Body of pancreas (tissue), 4 donors: ENCODE measurements at regions not wholly inside any gene's neighbourhood (a gene's known extent, or its start where the extent isn't known, plus 50 kb on each side); places are given as distances from the start of the nearest gene placed in this dataset.

ENCODE experiments used
- ATAC-seq: fragments of 150-250 bp; one replicate; pipeline ENCODE4 v1.9.1; 2016
- DNase-seq, 4 donors: peaks; one replicate each; pipeline ENCODE4 v3.0.0-alpha.2; 2019
- H3K27ac ChIP-seq, 4 donors: fragments of 200-600 bp; sonication (generic); 1 replicate in 3 of 4; 2 replicates in 1 of 4; pipeline versions ENCODE4 v1.5.1 to v1.6.1; 2016 to 2019; ENCODE audit warnings: mild to moderate bottlenecking in 1 of 4, mixed read lengths in 1 of 4, moderate library complexity in 1 of 4
- H3K27me3 ChIP-seq, 2 donors: fragments of 200-600 bp; sonication (generic); one replicate each; pipeline ENCODE4 v1.6.0; 2016; ENCODE audit warnings: mild to moderate bottlenecking in 1 of 2
- H3K36me3 ChIP-seq, 2 donors: fragments of 200-600 bp; sonication (generic); replicated peaks in 1 of 2; 2 replicates each; pipeline ENCODE4 v1.5.1; 2016; ENCODE audit warnings: low read depth in 2 of 2; ENCODE audit not compliant: insufficient read depth in 1 of 2
- H3K4me1 ChIP-seq: fragments of 200-600 bp; sonication (generic); one replicate; pipeline ENCODE4 v1.6.0; 2016
- H3K4me3 ChIP-seq, 2 donors: fragments of 200-600 bp; sonication (generic); 1 replicate in 1 of 2; 2 replicates in 1 of 2; pipeline ENCODE4 v1.5.1; 2016 to 2019
- H3K9me3 ChIP-seq, 3 donors: fragments of 200-600 bp; sonication (generic); 1 replicate in 2 of 3; 2 replicates in 1 of 3; pipeline ENCODE4 v1.5.1; 2016
- POLR2A ChIP-seq, 3 donors: fragments of 450-650 bp; IDR thresholded peaks; one replicate each; pipeline ENCODE4 v1.6.1; 2016; ENCODE audit warnings: antibody characterized with exemption in 3 of 3, mild to moderate bottlenecking in 2 of 3
- WGBS, 2 donors: methylation state at CpG; one replicate each; pipeline ENCODE4 v1.1.5; 2017; 5-methylcytosine and 5-hydroxymethylcytosine counted together
- intact Hi-C: fragments of 100-400 bp; cut with DNase I; formaldehyde crosslinking; loops from one replicate; pipeline ENCODE4 v1.15.1; 2023
- TF ChIP-seq, protein P1 (sequence below), 7 experiments: fragments of 450-650 bp in 4 of 7; fragments of 200-600 bp in 3 of 7; sonication (generic) in 3 of 7; IDR thresholded peaks; one replicate each; pipeline ENCODE4 v1.5.1; 2016 to 2019; ENCODE audit warnings: antibody characterized with exemption in 7 of 7

DNA sequence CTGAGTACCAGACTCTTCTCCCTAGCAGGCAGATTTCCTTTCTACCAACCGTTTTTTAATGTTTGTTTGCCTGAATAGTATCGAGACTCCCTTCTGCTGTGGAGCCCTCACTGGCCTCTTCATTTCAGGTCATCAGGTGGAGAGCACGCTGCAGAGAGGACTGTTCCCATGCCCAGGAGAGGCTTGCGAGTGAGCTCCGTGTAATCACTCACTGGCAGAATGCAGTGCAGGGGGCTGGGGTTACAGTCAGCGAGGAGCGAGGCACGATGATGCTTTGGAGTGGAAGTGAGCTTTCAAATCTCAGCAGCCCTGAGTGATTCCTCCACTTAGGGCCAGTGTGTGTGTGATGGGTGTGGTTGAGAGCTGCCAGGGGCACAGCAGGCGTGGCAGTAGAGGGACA is 385.2 kb downstream of the SHQ1 start:
- H3K9me3 ChIP-seq = no peaks in the 10 kb centered on the region
- 61 to 62% methylated on average over 9 of the region's 9 CpGs for WGBS, 2 donors
- H3K4me1 ChIP-seq = no peaks in the 10 kb centered on the region
- H3K36me3 ChIP-seq = no peaks in the 10 kb centered on the region
- H3K27me3 ChIP-seq = no peaks in the 10 kb centered on the region
- no peak overlapping the region for H3K27ac ChIP-seq
- TF ChIP-seq, protein P1, sequence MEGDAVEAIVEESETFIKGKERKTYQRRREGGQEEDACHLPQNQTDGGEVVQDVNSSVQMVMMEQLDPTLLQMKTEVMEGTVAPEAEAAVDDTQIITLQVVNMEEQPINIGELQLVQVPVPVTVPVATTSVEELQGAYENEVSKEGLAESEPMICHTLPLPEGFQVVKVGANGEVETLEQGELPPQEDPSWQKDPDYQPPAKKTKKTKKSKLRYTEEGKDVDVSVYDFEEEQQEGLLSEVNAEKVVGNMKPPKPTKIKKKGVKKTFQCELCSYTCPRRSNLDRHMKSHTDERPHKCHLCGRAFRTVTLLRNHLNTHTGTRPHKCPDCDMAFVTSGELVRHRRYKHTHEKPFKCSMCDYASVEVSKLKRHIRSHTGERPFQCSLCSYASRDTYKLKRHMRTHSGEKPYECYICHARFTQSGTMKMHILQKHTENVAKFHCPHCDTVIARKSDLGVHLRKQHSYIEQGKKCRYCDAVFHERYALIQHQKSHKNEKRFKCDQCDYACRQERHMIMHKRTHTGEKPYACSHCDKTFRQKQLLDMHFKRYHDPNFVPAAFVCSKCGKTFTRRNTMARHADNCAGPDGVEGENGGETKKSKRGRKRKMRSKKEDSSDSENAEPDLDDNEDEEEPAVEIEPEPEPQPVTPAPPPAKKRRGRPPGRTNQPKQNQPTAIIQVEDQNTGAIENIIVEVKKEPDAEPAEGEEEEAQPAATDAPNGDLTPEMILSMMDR (IDR thresholded peaks at IDR 0.05) = no peak
- TF ChIP-seq POLR2A (IDR thresholded peaks at IDR 0.05) = no peak
- no peak overlapping the region for H3K4me3 ChIP-seq
- intact Hi-C loops = no loop called here
- DNase-seq = no peak
- ATAC-seq = no peak

DNA sequence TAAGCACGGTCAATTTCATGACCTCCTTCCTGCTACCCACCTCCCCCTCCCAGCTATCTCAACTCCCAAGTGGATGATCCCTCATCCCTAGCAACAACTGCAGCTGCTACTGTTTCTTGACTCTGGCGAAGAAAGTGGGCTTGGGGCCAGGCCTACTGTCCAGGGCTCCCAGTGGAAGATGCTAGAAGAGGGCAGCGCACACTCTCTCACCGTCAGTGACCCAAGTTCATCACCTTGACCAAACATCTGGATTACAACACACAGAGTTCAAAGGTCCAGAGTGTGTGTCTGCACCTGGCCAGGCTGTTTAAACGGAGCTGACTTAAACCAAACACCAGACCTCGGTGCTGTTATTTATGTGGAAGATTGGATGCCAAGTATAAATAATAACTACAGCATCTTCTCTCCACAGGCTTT is 385.6 kb downstream of the SHQ1 start:
- ATAC-seq (no peak), DNase-seq (peak in 1 of 4 donors; percentile 12)
- Histone ChIP-seq H3K36me3 (no peaks in the 10 kb centered on the region), H3K9me3 (no peaks in the 10 kb centered on the region), H3K27ac (no peak overlapping the region), H3K4me1 (no peaks in the 10 kb centered on the region), H3K27me3 (no peaks in the 10 kb centered on the region), H3K4me3 (no peak overlapping the region)
- WGBS, 2 donors = 51 to 53% methylated on average over 6 of the region's 6 CpGs
- intact Hi-C loops = no loop called here
- TF ChIP-seq, protein P1 (IDR thresholded peaks at IDR 0.05) = no peak
- TF ChIP-seq POLR2A (IDR thresholded peaks at IDR 0.05) = no peak

DNA sequence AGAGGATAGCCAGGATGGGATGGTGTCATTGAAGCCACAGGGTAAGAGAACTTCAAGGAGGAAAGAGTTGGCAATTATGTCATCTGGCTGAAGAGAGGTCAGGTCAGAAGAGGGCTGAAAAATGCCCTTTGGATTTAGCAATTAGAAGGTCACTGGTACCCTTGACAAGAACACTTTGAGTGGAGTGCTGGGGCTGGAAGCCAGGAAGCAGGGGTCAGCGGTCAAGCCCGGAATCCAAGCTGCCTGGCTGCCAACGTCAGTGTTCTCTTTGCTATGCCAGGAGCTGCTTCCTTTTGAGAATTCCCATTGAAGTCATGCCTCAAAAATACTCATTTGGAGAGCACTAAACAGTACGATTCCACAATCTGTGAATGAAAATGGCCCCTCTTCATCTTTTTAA is 386.5 kb downstream of the SHQ1 start:
- intact Hi-C loops = no loop called here
- Histone ChIP-seq H3K36me3 (no peaks in the 10 kb centered on the region), H3K9me3 (no peaks in the 10 kb centered on the region), H3K27ac (no peak overlapping the region), H3K4me3 (no peak overlapping the region), H3K27me3 (no peaks in the 10 kb centered on the region), H3K4me1 (no peaks in the 10 kb centered on the region)
- no peak for TF ChIP-seq POLR2A (IDR thresholded peaks at IDR 0.05)
- TF ChIP-seq, protein P1 (IDR thresholded peaks at IDR 0.05) = no peak
- 56 to 64% methylated on average over 4 of the region's 4 CpGs for WGBS, 2 donors
- ATAC-seq (no peak), DNase-seq (no peak)

DNA sequence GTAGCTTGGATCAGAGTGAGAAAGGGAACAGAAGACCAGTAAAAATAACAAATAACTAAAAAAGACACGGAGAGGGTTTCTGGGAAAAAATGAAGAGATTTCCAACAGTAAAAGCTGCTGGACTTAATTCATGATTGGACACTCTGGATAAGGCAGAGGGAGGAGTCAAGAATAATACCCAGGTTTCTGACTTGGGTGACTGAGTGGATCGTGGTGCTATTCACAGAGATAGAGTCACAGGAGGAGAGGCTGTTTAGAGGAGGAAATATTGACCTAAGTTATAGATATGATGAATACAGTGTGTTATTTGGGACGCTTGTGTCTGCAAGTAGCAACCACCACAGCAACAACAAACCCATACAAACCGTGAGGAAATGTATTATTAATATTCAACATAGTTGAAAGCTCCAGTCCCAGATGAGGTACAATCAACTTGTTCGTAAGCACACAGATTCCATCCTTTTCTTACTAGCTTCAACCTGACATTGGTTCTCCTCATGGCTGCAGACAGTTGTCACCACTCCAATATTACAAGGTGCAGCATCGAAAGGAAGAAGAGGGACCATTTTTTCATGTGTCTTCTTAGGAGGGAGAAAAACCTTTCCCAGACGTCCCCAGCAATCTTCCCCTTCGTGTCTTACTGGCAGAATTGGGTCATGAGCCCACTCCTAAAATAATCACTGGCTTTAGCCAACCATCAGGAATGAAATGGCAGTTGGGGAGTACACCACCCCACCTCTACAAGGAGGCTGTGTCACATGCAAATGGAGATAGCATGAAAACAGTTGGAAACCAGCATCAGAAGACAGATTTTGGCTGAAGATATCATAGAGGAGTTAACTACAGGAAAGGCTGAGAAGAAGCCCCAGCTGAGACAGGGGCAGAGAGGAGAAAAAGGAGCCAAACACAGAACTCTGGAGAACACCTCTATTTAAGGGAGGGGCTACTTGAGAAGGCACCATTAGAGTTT is 387.8 kb downstream of the SHQ1 start:
- WGBS, 2 donors = 79 to 84% methylated on average over 8 of the region's 8 CpGs
- H3K9me3 ChIP-seq = no peaks in the 10 kb centered on the region

More for the DNA sequence above, 387.8 kb downstream of the SHQ1 start:
- Histone ChIP-seq H3K4me1 (no peaks in the 10 kb centered on the region), H3K36me3 (no peaks in the 10 kb centered on the region), H3K4me3 (no peak overlapping the region), H3K27me3 (no peaks in the 10 kb centered on the region), H3K27ac (no peak overlapping the region)
- intact Hi-C loops = no loop called here
- ATAC-seq (no peak), DNase-seq (no peak)
- no peak for TF ChIP-seq POLR2A (IDR thresholded peaks at IDR 0.05)
- TF ChIP-seq, protein P1 (IDR thresholded peaks at IDR 0.05) = no peak
